Nephron (organoid): ENCODE measurements at regions not wholly inside any gene's neighbourhood (a gene's known extent, or its start where the extent isn't known, plus 50 kb on each side); places are given as distances from the start of the nearest gene placed in this dataset.
A peak's percentile ranks its signal among the peaks of the same experiment; 100 is the strongest.

ENCODE experiments used
- H3K27ac Mint-ChIP-seq, 3 experiments: 2 replicates each; pipeline ENCODE4 v1.8.0; 2020; ENCODE audit warnings: mixed read lengths in 3 of 3, mild to moderate bottlenecking in 2 of 3, moderate library complexity in 1 of 3
- H3K27me3 Mint-ChIP-seq: 2 replicates; pipeline ENCODE4 v1.8.0; 2021; ENCODE audit warnings: low read depth, mild to moderate bottlenecking, moderate library complexity, mixed read lengths
- H3K36me3 Mint-ChIP-seq: 2 replicates; pipeline ENCODE4 v1.8.0; 2020; ENCODE audit warnings: low read depth, mixed read lengths
- H3K4me1 Mint-ChIP-seq: 2 replicates; pipeline ENCODE4 v1.8.0; 2020; ENCODE audit warnings: mixed read lengths
- H3K4me3 Mint-ChIP-seq, 3 experiments: 2 replicates each; pipeline ENCODE4 v1.8.0; 2020; ENCODE audit warnings: mild to moderate bottlenecking in 3 of 3, mixed read lengths in 3 of 3, moderate library complexity in 2 of 3
- H3K9me3 Mint-ChIP-seq: 2 replicates; pipeline ENCODE4 v1.8.0; 2020; ENCODE audit warnings: mixed read lengths
- CTCF ChIP-seq, 3 experiments: fragments of 200-600 bp; sonication (generic); IDR thresholded peaks; one replicate each; pipeline ENCODE4 v1.5.0; 2021; ENCODE audit warnings: antibody characterized with exemption in 3 of 3; ENCODE audit not compliant: unreplicated experiment in 3 of 3

GRCh38 chr13:33479105-33479504 lies 193.6 kb upstream of the STARD13 start:
- Mint-ChIP-seq H3K27me3 (no peaks in the 10 kb centered on the region), H3K4me1 (peaks cover 10% of the 10 kb centered on the region), H3K36me3 (peaks cover 5% of the 10 kb centered on the region), H3K4me3 (no peak overlapping the region), H3K9me3 (peaks cover 32% of the 10 kb centered on the region), H3K27ac (peak overlapping the region in 1 of 3 experiments; percentile 61)
- TF ChIP-seq CTCF (IDR thresholded peaks at IDR 0.05; ENCODE audit: unreplicated experiment in 3 of 3) = no peak

- TF ChIP-seq CTCF (IDR thresholded peaks at IDR 0.05; ENCODE audit: unreplicated experiment in 3 of 3) = no peak
- Mint-ChIP-seq H3K9me3 (peaks cover 39% of the 10 kb centered on the region), H3K27me3 (no peaks in the 10 kb centered on the region), H3K27ac (peak overlapping the region in 1 of 3 experiments; percentile 13), H3K36me3 (peaks cover 8% of the 10 kb centered on the region), H3K4me1 (peaks cover 5% of the 10 kb centered on the region), H3K4me3 (no peak overlapping the region)
These were observed 195.0 kb upstream of the STARD13 start for GRCh38 chr13:33480561-33480960.

- no peak for TF ChIP-seq CTCF (IDR thresholded peaks at IDR 0.05; ENCODE audit: unreplicated experiment in 3 of 3)
- H3K36me3 Mint-ChIP-seq = peaks cover 3% of the 10 kb centered on the region
- no peak overlapping the region for H3K27ac Mint-ChIP-seq
- H3K4me3 Mint-ChIP-seq = no peak overlapping the region
- peaks cover 27% of the 10 kb centered on the region for H3K9me3 Mint-ChIP-seq
- no peaks in the 10 kb centered on the region for H3K27me3 Mint-ChIP-seq
- H3K4me1 Mint-ChIP-seq = peaks cover 5% of the 10 kb centered on the region
These were observed 197.9 kb upstream of the STARD13 start for GRCh38 chr13:33483471-33483870.

DNA sequence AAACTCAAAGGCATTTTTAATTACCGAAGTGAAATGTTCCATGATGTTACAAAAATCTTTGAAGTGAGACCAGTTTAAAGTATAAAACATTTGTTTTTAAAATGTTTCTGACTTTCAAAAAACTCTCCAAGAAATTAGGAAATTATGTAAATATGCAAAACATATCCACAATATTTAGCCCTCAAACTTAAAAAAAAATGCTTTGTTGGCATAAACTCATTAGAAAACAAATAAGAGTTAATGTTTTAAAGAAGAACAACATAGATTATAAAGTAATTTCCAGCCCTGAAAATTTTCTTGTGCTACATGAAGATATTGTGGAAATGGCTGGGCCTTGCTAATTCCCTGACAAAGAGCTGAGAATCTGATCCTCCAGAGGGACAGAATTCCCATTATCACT lies 199.7 kb upstream of the STARD13 start:
- no peak for TF ChIP-seq CTCF (IDR thresholded peaks at IDR 0.05; ENCODE audit: unreplicated experiment in 3 of 3)
- Mint-ChIP-seq H3K27ac (no peak overlapping the region), H3K9me3 (peaks cover 20% of the 10 kb centered on the region), H3K4me3 (no peak overlapping the region), H3K4me1 (no peaks in the 10 kb centered on the region), H3K36me3 (peaks cover 3% of the 10 kb centered on the region), H3K27me3 (no peaks in the 10 kb centered on the region)

- no peak overlapping the region for H3K27ac Mint-ChIP-seq
- peaks cover 17% of the 10 kb centered on the region for H3K9me3 Mint-ChIP-seq
- no peak for TF ChIP-seq CTCF (IDR thresholded peaks at IDR 0.05; ENCODE audit: unreplicated experiment in 3 of 3)
- H3K27me3 Mint-ChIP-seq = no peaks in the 10 kb centered on the region
- H3K36me3 Mint-ChIP-seq = peaks cover 3% of the 10 kb centered on the region
- no peaks in the 10 kb centered on the region for H3K4me1 Mint-ChIP-seq
- no peak overlapping the region for H3K4me3 Mint-ChIP-seq
These were observed 202.2 kb upstream of the STARD13 start for GRCh38 chr13:33487575-33488243.

DNA sequence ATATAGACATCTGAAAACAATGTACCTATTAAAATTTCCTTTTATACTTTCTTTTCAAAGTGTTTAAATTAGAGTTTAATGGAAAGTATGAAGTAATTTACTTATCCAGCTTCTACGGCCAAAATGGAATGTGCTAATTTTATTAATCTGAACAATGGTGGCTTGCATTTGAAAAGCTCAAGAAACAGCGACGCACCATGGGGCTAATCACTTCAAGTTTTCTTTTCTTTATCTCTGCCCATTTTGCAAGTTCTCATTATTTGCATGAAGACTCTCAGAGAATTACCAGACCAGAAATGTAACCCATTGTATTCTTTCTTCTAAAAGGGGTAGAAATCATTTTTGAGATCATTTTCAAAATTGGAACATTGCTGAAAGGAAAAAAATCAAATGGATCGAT lies 204.0 kb upstream of the STARD13 start:
- Mint-ChIP-seq H3K9me3 (peaks cover 8% of the 10 kb centered on the region), H3K27me3 (no peaks in the 10 kb centered on the region)
- TF ChIP-seq CTCF (IDR thresholded peaks at IDR 0.05; ENCODE audit: unreplicated experiment in 3 of 3) = no peak

More for the DNA sequence above, 204.0 kb upstream of the STARD13 start:
- H3K27ac Mint-ChIP-seq = no peak overlapping the region
- peaks cover 3% of the 10 kb centered on the region for H3K36me3 Mint-ChIP-seq
- peaks cover 5% of the 10 kb centered on the region for H3K4me1 Mint-ChIP-seq
- H3K4me3 Mint-ChIP-seq = no peak overlapping the region
